Endothelial cell of umbilical vein (primary cell): ENCODE measurements at regions not wholly inside any gene's neighbourhood (a gene's known extent, or its start where the extent isn't known, plus 50 kb on each side); places are given as distances from the start of the nearest gene placed in this dataset.

Experiments used
- BruUV-seq: library from RNA; stranded (reverse); fragments of 400-500 nt; replicated peaks from 2 replicates; lab custom pipeline; 2021; lab: Mats Ljungman, UMichigan
- CTCF ChIA-PET: fragments of 300-600, 350-600 bp; sonication (Branson Sonifier 250); formaldehyde crosslinking; loops from one replicate; lab custom pipeline; 2021; ENCODE audit warnings: antibody characterized with exemption, inconsistent platforms; lab: Charles Lee
- POLR2A ChIA-PET: fragments of 300-600, 350-600 bp; sonication (Branson Sonifier 250); formaldehyde crosslinking; loops from one replicate; lab custom pipeline; 2021; ENCODE audit warnings: antibody characterized with exemption, inconsistent platforms; lab: Charles Lee
- DNase-seq: peaks from one replicate; pipeline ENCODE4 v3.0.0-alpha.2; 2011; ENCODE audit warnings: low read depth, low spot score
- FAIRE-seq: peaks from 2 replicates; lab custom pipeline; 2011; peaks lifted over from hg19 to GRCh38; lab: Jason Lieb, UNC
- H2AFZ ChIP-seq: 2 replicates; pipeline ENCODE4 v1.6.0; 2012; ENCODE audit warnings: low read depth, low read length, control low read depth, inconsistent platforms
- H3K27ac ChIP-seq: 2 replicates; pipeline ENCODE4 v1.5.1; 2011; ENCODE audit warnings: low read depth, mild to moderate bottlenecking, control low read depth, low read length, moderate library complexity; ENCODE audit not compliant: insufficient read depth
- H3K27me3 ChIP-seq, 2 experiments: 2 replicates each; pipeline versions ENCODE4 v1.6.0 to v1.6.1; 2011; ENCODE audit warnings: low read length in 2 of 2, mixed read lengths in 1 of 2; ENCODE audit not compliant: control insufficient read depth in 2 of 2, insufficient read depth in 2 of 2
- H3K36me3 ChIP-seq, 2 experiments: 2 replicates in 1 of 2; 3 replicates in 1 of 2; pipeline ENCODE4 v1.5.1; 2011; ENCODE audit warnings: low read length in 2 of 2, mild to moderate bottlenecking in 1 of 2, moderate library complexity in 1 of 2; ENCODE audit not compliant: control insufficient read depth in 2 of 2, insufficient read depth in 2 of 2; ENCODE audit errors: extremely low read depth in 1 of 2
- H3K4me1 ChIP-seq: 3 replicates; pipeline ENCODE4 v1.5.1; 2011; ENCODE audit warnings: mild to moderate bottlenecking, low read length; ENCODE audit not compliant: control insufficient read depth, insufficient read depth; ENCODE audit errors: extremely low read depth
- H3K4me2 ChIP-seq: 2 replicates; pipeline ENCODE4 v1.6.1; 2011; ENCODE audit warnings: low read length, control low read depth, mixed read lengths; ENCODE audit not compliant: insufficient read depth
- H3K4me3 ChIP-seq, 3 experiments: fragments of 200-600 bp in 1 of 3; sonication (generic), shearing (Covaris generic) in 1 of 3; replicated peaks in 1 of 3; 2 replicates each; pipeline ENCODE4 v1.5.1; 2011 to 2016; ENCODE audit warnings: control low read depth in 3 of 3, low read length in 3 of 3, mild to moderate bottlenecking in 2 of 3, inconsistent platforms in 1 of 3, low read depth in 1 of 3, moderate library complexity in 1 of 3; ENCODE audit not compliant: insufficient read depth in 1 of 3
- H3K79me2 ChIP-seq: 2 replicates; pipeline ENCODE4 v1.6.0; 2012; ENCODE audit warnings: low read length, inconsistent platforms; ENCODE audit not compliant: control insufficient read depth, insufficient read depth
- H3K9ac ChIP-seq: replicated peaks from 2 replicates; pipeline ENCODE3; 2011; ENCODE audit warnings: low read length, control low read depth; ENCODE audit not compliant: insufficient read depth; ENCODE audit errors: extremely low read depth
- H3K9me1 ChIP-seq: replicated peaks from 3 replicates; pipeline ENCODE4 v1.6.0; 2011; ENCODE audit warnings: mild to moderate bottlenecking, low read length; ENCODE audit not compliant: control insufficient read depth, insufficient read depth; ENCODE audit errors: extremely low read depth
- H3K9me3 ChIP-seq: replicated peaks from 2 replicates; pipeline ENCODE4 v1.5.1; 2012; ENCODE audit warnings: low read length, inconsistent platforms; ENCODE audit not compliant: control insufficient read depth, insufficient read depth
- H4K20me1 ChIP-seq: replicated peaks from 2 replicates; pipeline ENCODE3; 2011; ENCODE audit warnings: mild to moderate bottlenecking, low read length; ENCODE audit not compliant: control insufficient read depth, insufficient read depth; ENCODE audit errors: extremely low read depth
- EZH2 ChIP-seq: IDR thresholded peaks from 2 replicates; pipeline ENCODE4 v1.6.1; 2012; ENCODE audit warnings: borderline replicate concordance, low read depth, mild to moderate bottlenecking, moderate library complexity, low read length, inconsistent platforms; ENCODE audit not compliant: severe bottlenecking
- FOS ChIP-seq: IDR thresholded peaks from 2 replicates; pipeline ENCODE4 v1.6.1; 2011; ENCODE audit warnings: mild to moderate bottlenecking, low read length, moderate library complexity, borderline replicate concordance; ENCODE audit not compliant: insufficient read depth
- GATA2 ChIP-seq: IDR thresholded peaks from 2 replicates; pipeline ENCODE4 v1.7.0; 2011; ENCODE audit warnings: low read depth, mild to moderate bottlenecking, moderate library complexity, mixed read lengths, low read length; ENCODE audit not compliant: insufficient read length, insufficient read depth
- JUN ChIP-seq: IDR thresholded peaks from 2 replicates; pipeline ENCODE4 v1.6.1; 2011; ENCODE audit warnings: borderline replicate concordance, low read depth; ENCODE audit not compliant: insufficient read length, insufficient read depth
- MYC ChIP-seq: IDR thresholded peaks from one replicate; pipeline ENCODE4 v1.6.1; 2011; ENCODE audit warnings: mild to moderate bottlenecking, low read depth, low read length
- POLR2A ChIP-seq: IDR thresholded peaks from 2 replicates; pipeline ENCODE4 v1.6.1; 2012; ENCODE audit warnings: low read depth, mild to moderate bottlenecking, control low read depth, low read length
- POLR2AphosphoS5 ChIP-seq: IDR thresholded peaks from 2 replicates; pipeline ENCODE4 v1.6.1; 2012; ENCODE audit warnings: low read depth, mild to moderate bottlenecking, control low read depth, low read length, moderate library complexity; ENCODE audit not compliant: insufficient read depth
- dilution Hi-C: fragments of 300-500 bp; cut with MboI; formaldehyde crosslinking; loops from one replicate; pipeline ENCODE4 v1.15.0; 2019; ENCODE audit warnings: low sequenced_read_pairs; ENCODE audit not compliant: extremely low pct_ligation_motif_present
- intact Hi-C: fragments of 100-400 bp; cut with micrococcal nuclease; formaldehyde crosslinking; loops from one replicate; pipeline ENCODE4 v1.10.0; 2022

- H4K20me1 ChIP-seq: no peaks in the 10 kb centered on the region
- intact Hi-C loops: no loop called here
- no peak overlapping the region for H3K27ac ChIP-seq
- no peak overlapping the region for H3K9ac ChIP-seq
- no peak for TF ChIP-seq POLR2AphosphoS5
- TF ChIP-seq GATA2: no peak
- no peak for TF ChIP-seq EZH2
- no peak for TF ChIP-seq POLR2A
- H3K79me2 ChIP-seq: no peaks in the 10 kb centered on the region
- no peak overlapping the region for H2AFZ ChIP-seq
- H3K9me1 ChIP-seq: no peaks in the 10 kb centered on the region
- POLR2A ChIA-PET: no interaction called here
- FAIRE-seq: no peak
- no peaks in the 10 kb centered on the region for H3K4me1 ChIP-seq
- H3K4me3 ChIP-seq: no peak overlapping the region
- no peaks in the 10 kb centered on the region for H3K27me3 ChIP-seq
- no peak for DNase-seq
- H3K36me3 ChIP-seq: no peaks in the 10 kb centered on the region
- dilution Hi-C loops: no loop called here
- H3K9me3 ChIP-seq: no peaks in the 10 kb centered on the region
- no TSS peak for BruUV-seq
- CTCF ChIA-PET: no interaction called here
- H3K4me2 ChIP-seq: no peak overlapping the region
Measured at GRCh38 chr15:91625506-91625905, 228.0 kb upstream of the SLCO3A1 start.

GRCh38 chr15:91627473-91628278 is 225.8 kb upstream of the SLCO3A1 start:
- intact Hi-C loops: no loop called here
- no TSS peak for BruUV-seq
- POLR2A ChIA-PET: no interaction called here

More at GRCh38 chr15:91627473-91628278, 225.8 kb upstream of the SLCO3A1 start:
- H3K4me2 ChIP-seq: no peak overlapping the region
- H4K20me1 ChIP-seq: no peaks in the 10 kb centered on the region
- H3K9me1 ChIP-seq: no peaks in the 10 kb centered on the region
- TF ChIP-seq GATA2 (no peak), EZH2 (no peak), MYC (no peak), POLR2A (no peak), FOS (no peak), JUN (no peak)
- H3K9ac ChIP-seq: no peak overlapping the region
- H3K79me2 ChIP-seq: no peaks in the 10 kb centered on the region
- no peaks in the 10 kb centered on the region for H3K4me1 ChIP-seq
- no peaks in the 10 kb centered on the region for H3K27me3 ChIP-seq
- FAIRE-seq (no peak), DNase-seq (no peak)
- no peaks in the 10 kb centered on the region for H3K36me3 ChIP-seq
- H3K4me3 ChIP-seq: no peak overlapping the region
- no peaks in the 10 kb centered on the region for H3K9me3 ChIP-seq
- no peak overlapping the region for H3K27ac ChIP-seq
- dilution Hi-C loops: no loop called here
- no peak overlapping the region for H2AFZ ChIP-seq
- CTCF ChIA-PET: no interaction called here
